B cell (primary cell): ENCODE measurements at regions not wholly inside any gene's neighbourhood (a gene's known extent, or its start where the extent isn't known, plus 50 kb on each side); places are given as distances from the start of the nearest gene placed in this dataset.

Experiments
- ATAC-seq: fragments of 200-7000 bp; cut with Tn5 transposase; one replicate; pipeline ENCODE4 v1.10.0; 2021; ENCODE audit warnings: low read depth, mild to moderate bottlenecking, moderate number of reproducible peaks, moderate library complexity
- CTCF ChIA-PET: fragments of 350-600 bp; sonication (Branson Sonifier 250); formaldehyde crosslinking; loops from one replicate; lab custom pipeline; 2021; ENCODE audit warnings: antibody characterized with exemption, inconsistent platforms; lab: Charles Lee
- POLR2A ChIA-PET: fragments of 350-600 bp; sonication (Branson Sonifier 250); formaldehyde crosslinking; loops from one replicate; lab custom pipeline; 2021; ENCODE audit warnings: antibody characterized with exemption; lab: Charles Lee
- DNase-seq: peaks from one replicate; pipeline ENCODE4 v3.0.0; 2013
- H2AFZ ChIP-seq: 2 replicates; pipeline ENCODE4 v1.6.1; 2012; ENCODE audit warnings: mild to moderate bottlenecking, low read depth, low read length; ENCODE audit not compliant: insufficient read depth, poor library complexity, severe bottlenecking
- H3K27ac ChIP-seq, 2 donors: 1 replicate in 1 of 2; 2 replicates in 1 of 2; pipeline ENCODE4 v1.5.1; 2012 to 2013; ENCODE audit warnings: low read length in 2 of 2, mild to moderate bottlenecking in 2 of 2, moderate library complexity in 1 of 2
- H3K27me3 ChIP-seq, 4 experiments: fragments of 200-600 bp in 1 of 4; sonication (generic) in 1 of 4; replicated peaks in 1 of 4; 1 replicate in 2 of 4; 2 replicates in 2 of 4; pipeline versions ENCODE4 v1.6.1 to v1.7.0; 2013 to 2016; ENCODE audit warnings: low read length in 3 of 4, mild to moderate bottlenecking in 2 of 4, mixed read lengths in 1 of 4, moderate library complexity in 1 of 4; ENCODE audit not compliant: insufficient read depth in 4 of 4, control insufficient read depth in 3 of 4; ENCODE audit errors: control extremely low read depth in 1 of 4
- H3K36me3 ChIP-seq, 2 experiments: replicated peaks in 1 of 2; 1 replicate in 1 of 2; 2 replicates in 1 of 2; pipeline versions ENCODE4 v1.6.1 to v1.7.1; 2013; ENCODE audit warnings: low read length in 1 of 2; ENCODE audit not compliant: insufficient read depth in 2 of 2, control insufficient read depth in 1 of 2; ENCODE audit errors: control extremely low read depth in 1 of 2, extremely low read depth in 1 of 2
- H3K4me1 ChIP-seq, 2 donors: fragments of 200-600 bp in 1 of 2; sonication (generic) in 1 of 2; 1 replicate in 1 of 2; 2 replicates in 1 of 2; pipeline versions ENCODE4 v1.5.1 to v1.6.1; 2013 to 2017; ENCODE audit warnings: low read length in 2 of 2; ENCODE audit not compliant: control insufficient read depth in 2 of 2, insufficient read depth in 2 of 2
- H3K4me2 ChIP-seq: replicated peaks from 2 replicates; pipeline ENCODE3; 2012; ENCODE audit warnings: mild to moderate bottlenecking, low read depth, low read length; ENCODE audit not compliant: poor library complexity, severe bottlenecking
- H3K4me3 ChIP-seq, 5 experiments: fragments of 200-600 bp in 1 of 5; sonication (generic) in 1 of 5; 1 replicate in 3 of 5; 2 replicates in 2 of 5; pipeline versions ENCODE4 v1.5.1 to v1.7.0; 2011 to 2016; ENCODE audit warnings: low read length in 4 of 5, mild to moderate bottlenecking in 4 of 5, low read depth in 2 of 5, control low read depth in 1 of 5, moderate library complexity in 1 of 5; ENCODE audit not compliant: insufficient read depth in 1 of 5; ENCODE audit errors: control extremely low read depth in 1 of 5, extremely low read depth in 1 of 5
- H3K79me2 ChIP-seq: fragments of 200-600 bp; sonication (generic); one replicate; pipeline ENCODE4 v1.6.0; 2016; ENCODE audit warnings: low read length; ENCODE audit not compliant: control insufficient read depth, insufficient read depth
- H3K9ac ChIP-seq: fragments of 200-600 bp; sonication (generic); 2 replicates; pipeline ENCODE4 v1.6.1; 2017; ENCODE audit warnings: mild to moderate bottlenecking, low read length, moderate library complexity
- H3K9me3 ChIP-seq, 3 donors: one replicate each; pipeline versions ENCODE4 v1.6.1 to v1.7.1; 2013; ENCODE audit warnings: low read length in 2 of 3; ENCODE audit not compliant: control insufficient read depth in 2 of 3, insufficient read depth in 1 of 3; ENCODE audit errors: control extremely low read depth in 1 of 3
- H4K20me1 ChIP-seq: 2 replicates; pipeline ENCODE4 v1.6.0; 2012; ENCODE audit warnings: mild to moderate bottlenecking, low read length; ENCODE audit not compliant: insufficient read depth, control insufficient read depth, poor library complexity, severe bottlenecking
- H3K27ac Mint-ChIP-seq: one replicate; pipeline ENCODE4 v1.8.0; 2021; ENCODE audit warnings: mixed read lengths
- H3K27me3 Mint-ChIP-seq: one replicate; pipeline ENCODE4 v1.8.0; 2021; ENCODE audit warnings: mixed read lengths
- H3K4me1 Mint-ChIP-seq: one replicate; pipeline ENCODE4 v1.8.0; 2021; ENCODE audit warnings: mixed read lengths
- H3K4me3 Mint-ChIP-seq: one replicate; pipeline ENCODE4 v1.8.0; 2021; ENCODE audit warnings: mixed read lengths
- H3K9me3 Mint-ChIP-seq: one replicate; pipeline ENCODE4 v1.8.0; 2022; ENCODE audit warnings: mixed read lengths; ENCODE audit not compliant: insufficient read depth
- CTCF ChIP-seq: fragments of 200-600 bp; IDR thresholded peaks from one replicate; pipeline ENCODE4 v1.8.0; 2022; ENCODE audit warnings: antibody characterized with exemption, mild to moderate bottlenecking
- EZH2 ChIP-seq: IDR thresholded peaks from 2 replicates; pipeline ENCODE4 v1.6.1; 2012; ENCODE audit warnings: borderline replicate concordance, low read depth, mild to moderate bottlenecking, moderate library complexity, low read length; ENCODE audit not compliant: insufficient read depth, poor library complexity, severe bottlenecking
- WGBS: methylation state at CpG from one replicate; pipeline ENCODE4 v1.1.5; 2013; ENCODE audit warnings: missing lambda C conversion rate; ENCODE audit not compliant: insufficient coverage; 5-methylcytosine and 5-hydroxymethylcytosine counted together
- intact Hi-C: fragments of 100-400 bp; cut with micrococcal nuclease; formaldehyde crosslinking; loops from one replicate; pipeline ENCODE4 v1.10.0; 2022

DNA sequence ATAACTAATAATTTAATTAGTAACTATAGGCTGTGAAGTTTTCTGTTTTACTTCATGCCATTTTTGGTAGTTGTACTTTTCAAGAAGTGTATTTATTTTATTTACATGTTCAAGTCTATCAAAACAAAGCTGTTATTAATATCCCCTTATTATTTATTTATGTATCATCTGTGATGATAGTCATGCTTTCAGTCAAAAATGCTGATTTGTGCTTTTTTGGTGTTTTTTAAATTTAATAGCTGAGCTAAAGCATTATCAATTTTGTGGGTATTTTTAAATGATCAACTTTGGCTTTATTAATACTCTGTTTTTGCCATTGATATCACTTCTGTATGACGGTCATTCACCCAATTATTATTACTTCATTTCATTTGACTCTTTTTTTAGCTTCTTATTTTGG, 1229.2 kb upstream of the CADM2 start:
- no peaks in the 10 kb centered on the region for H3K36me3 ChIP-seq
- H3K4me1 ChIP-seq = no peaks in the 10 kb centered on the region
- no peak overlapping the region for H3K9ac ChIP-seq
- H3K9me3 ChIP-seq = peaks cover 0 to 9% (median 3%) of the 10 kb centered on the region in 3 donors
- no peak for TF ChIP-seq CTCF
- TF ChIP-seq EZH2 = no peak
- DNase-seq (no peak), ATAC-seq (no peak)
- H3K9me3 Mint-ChIP-seq = peaks cover 3% of the 10 kb centered on the region
- H3K27me3 ChIP-seq = no peaks in the 10 kb centered on the region
- no CpG with 5 or more reads among the region's 1 CpG for WGBS
- no peak overlapping the region for H3K4me2 ChIP-seq
- H4K20me1 ChIP-seq = no peaks in the 10 kb centered on the region
- no peaks in the 10 kb centered on the region for H3K27me3 Mint-ChIP-seq
- intact Hi-C loops = no loop called here
- POLR2A ChIA-PET = no interaction called here
- H3K4me3 Mint-ChIP-seq = no peak overlapping the region
- H2AFZ ChIP-seq = no peak overlapping the region
- CTCF ChIA-PET = no interaction called here
- no peak overlapping the region for H3K4me3 ChIP-seq
- H3K79me2 ChIP-seq = no peaks in the 10 kb centered on the region
- H3K27ac ChIP-seq = no peak overlapping the region
- H3K4me1 Mint-ChIP-seq = no peaks in the 10 kb centered on the region
- H3K27ac Mint-ChIP-seq = no peak overlapping the region

DNA sequence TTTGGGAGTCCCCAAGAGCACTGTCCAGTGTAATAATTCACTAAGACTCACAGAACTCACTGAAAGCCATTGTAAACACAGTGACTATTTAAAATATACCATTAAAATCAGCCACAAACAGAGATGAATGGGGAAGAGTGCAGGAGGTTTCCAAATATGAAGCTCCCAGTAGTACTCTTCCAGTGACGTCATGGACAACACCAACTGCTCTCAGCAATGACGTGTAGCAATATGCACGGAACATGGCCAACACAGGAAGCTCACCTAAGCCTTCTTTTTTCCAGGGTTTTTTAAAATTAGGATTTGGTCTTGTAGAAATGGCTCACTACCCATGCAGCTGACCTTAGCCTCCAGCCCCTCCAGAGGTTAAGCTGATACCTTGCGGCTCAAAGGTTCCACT, 1224.1 kb upstream of the CADM2 start:
- no peak overlapping the region for H2AFZ ChIP-seq
- DNase-seq = no peak
- H3K4me3 ChIP-seq = no peak overlapping the region
- no peaks in the 10 kb centered on the region for H4K20me1 ChIP-seq
- ChIA-PET POLR2A (no interaction called here), CTCF (no interaction called here)
- H3K36me3 ChIP-seq = no peaks in the 10 kb centered on the region
- H3K79me2 ChIP-seq = no peaks in the 10 kb centered on the region
- H3K27me3 ChIP-seq = no peaks in the 10 kb centered on the region
- no peak overlapping the region for H3K9ac ChIP-seq
- TF ChIP-seq CTCF (no peak), EZH2 (no peak)
- H3K27ac Mint-ChIP-seq = no peak overlapping the region
- no peak for ATAC-seq
- no peaks in the 10 kb centered on the region for H3K4me1 Mint-ChIP-seq
- H3K4me1 ChIP-seq = no peaks in the 10 kb centered on the region
- intact Hi-C loops = no loop called here
- no peaks in the 10 kb centered on the region for H3K9me3 Mint-ChIP-seq
- no peak overlapping the region for H3K4me2 ChIP-seq
- H3K27me3 Mint-ChIP-seq = no peaks in the 10 kb centered on the region
- H3K9me3 ChIP-seq = no peaks in the 10 kb centered on the region
- no peak overlapping the region for H3K4me3 Mint-ChIP-seq
- no CpG with 5 or more reads among the region's 4 CpGs for WGBS
- no peak overlapping the region for H3K27ac ChIP-seq
